DOHH2 (cell line): ENCODE measurements at regions not wholly inside any gene's neighbourhood (a gene's known extent, or its start where the extent isn't known, plus 50 kb on each side); places are given as distances from the start of the nearest gene placed in this dataset.

Experiments
- EZH2phosphoT487 ChIP-seq: fragments of 200-600 bp; sonication (generic); IDR thresholded peaks from 2 replicates; pipeline ENCODE4 v1.6.1; 2017; ENCODE audit warnings: borderline replicate concordance, mild to moderate bottlenecking, antibody characterized with exemption, low read length, moderate library complexity, mixed read lengths
- TF ChIP-seq, protein P1 (sequence below): fragments of 200-600 bp; sonication (generic); IDR thresholded peaks from one replicate; pipeline ENCODE4 v1.5.1; 2014; ENCODE audit warnings: antibody characterized with exemption, mild to moderate bottlenecking, low read depth, low read length; ENCODE audit not compliant: poor library complexity, severe bottlenecking

DNA sequence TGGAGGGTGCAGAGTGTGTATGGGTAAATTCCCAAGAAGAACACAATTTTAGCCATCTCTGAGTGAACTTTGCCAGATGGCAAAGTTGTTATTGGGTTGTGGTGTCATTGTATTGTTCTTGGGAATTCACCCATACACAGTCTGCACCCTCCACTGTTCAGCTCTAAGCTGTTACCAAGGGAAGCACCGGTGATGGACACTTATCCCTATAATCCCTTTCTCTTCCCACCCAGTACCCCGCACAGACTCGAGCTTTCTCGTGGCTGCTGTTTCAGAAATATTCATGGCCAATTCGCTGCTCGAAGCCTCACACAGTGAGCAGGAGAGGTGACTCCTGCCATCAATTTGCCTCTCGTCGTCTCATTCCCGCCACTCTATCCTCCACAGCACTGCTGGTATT is 95.7 kb upstream of the PALMD start:
- TF ChIP-seq, protein P1, sequence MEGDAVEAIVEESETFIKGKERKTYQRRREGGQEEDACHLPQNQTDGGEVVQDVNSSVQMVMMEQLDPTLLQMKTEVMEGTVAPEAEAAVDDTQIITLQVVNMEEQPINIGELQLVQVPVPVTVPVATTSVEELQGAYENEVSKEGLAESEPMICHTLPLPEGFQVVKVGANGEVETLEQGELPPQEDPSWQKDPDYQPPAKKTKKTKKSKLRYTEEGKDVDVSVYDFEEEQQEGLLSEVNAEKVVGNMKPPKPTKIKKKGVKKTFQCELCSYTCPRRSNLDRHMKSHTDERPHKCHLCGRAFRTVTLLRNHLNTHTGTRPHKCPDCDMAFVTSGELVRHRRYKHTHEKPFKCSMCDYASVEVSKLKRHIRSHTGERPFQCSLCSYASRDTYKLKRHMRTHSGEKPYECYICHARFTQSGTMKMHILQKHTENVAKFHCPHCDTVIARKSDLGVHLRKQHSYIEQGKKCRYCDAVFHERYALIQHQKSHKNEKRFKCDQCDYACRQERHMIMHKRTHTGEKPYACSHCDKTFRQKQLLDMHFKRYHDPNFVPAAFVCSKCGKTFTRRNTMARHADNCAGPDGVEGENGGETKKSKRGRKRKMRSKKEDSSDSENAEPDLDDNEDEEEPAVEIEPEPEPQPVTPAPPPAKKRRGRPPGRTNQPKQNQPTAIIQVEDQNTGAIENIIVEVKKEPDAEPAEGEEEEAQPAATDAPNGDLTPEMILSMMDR = no peak
- TF ChIP-seq EZH2phosphoT487 = no peak
